GM20000 (cell line): ENCODE measurements at regions not wholly inside any gene's neighbourhood (a gene's known extent, or its start where the extent isn't known, plus 50 kb on each side); places are given as distances from the start of the nearest gene placed in this dataset.

Experiments used
- DNase-seq: peaks from one replicate; pipeline ENCODE4 v3.0.0; 2012; ENCODE audit warnings: low spot score
- TF ChIP-seq, protein P1 (sequence below): IDR thresholded peaks from 2 replicates; pipeline ENCODE4 v1.5.1; 2012; ENCODE audit warnings: mild to moderate bottlenecking, control low read depth; ENCODE audit errors: extremely low read depth, missing control alignments

DNA sequence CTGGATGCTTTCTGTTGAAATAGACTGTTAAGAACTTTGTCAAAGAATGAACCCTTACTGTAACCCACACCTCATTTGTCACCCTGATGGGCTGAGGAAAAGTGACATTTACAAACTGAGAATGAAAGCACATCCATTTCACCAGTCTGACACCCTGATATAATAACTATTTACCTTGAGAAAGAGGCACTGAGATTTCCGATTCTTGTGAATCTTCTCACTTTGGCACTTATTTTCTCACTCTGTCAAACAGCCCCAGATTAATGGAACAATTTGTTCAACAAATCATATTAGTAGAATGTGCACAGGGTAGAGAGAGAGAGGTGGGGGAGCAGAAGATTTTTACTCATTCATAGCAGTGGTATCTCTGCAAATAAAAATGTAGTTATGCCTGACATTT is 606.9 kb downstream of the MCTP2 start:
- TF ChIP-seq, protein P1, sequence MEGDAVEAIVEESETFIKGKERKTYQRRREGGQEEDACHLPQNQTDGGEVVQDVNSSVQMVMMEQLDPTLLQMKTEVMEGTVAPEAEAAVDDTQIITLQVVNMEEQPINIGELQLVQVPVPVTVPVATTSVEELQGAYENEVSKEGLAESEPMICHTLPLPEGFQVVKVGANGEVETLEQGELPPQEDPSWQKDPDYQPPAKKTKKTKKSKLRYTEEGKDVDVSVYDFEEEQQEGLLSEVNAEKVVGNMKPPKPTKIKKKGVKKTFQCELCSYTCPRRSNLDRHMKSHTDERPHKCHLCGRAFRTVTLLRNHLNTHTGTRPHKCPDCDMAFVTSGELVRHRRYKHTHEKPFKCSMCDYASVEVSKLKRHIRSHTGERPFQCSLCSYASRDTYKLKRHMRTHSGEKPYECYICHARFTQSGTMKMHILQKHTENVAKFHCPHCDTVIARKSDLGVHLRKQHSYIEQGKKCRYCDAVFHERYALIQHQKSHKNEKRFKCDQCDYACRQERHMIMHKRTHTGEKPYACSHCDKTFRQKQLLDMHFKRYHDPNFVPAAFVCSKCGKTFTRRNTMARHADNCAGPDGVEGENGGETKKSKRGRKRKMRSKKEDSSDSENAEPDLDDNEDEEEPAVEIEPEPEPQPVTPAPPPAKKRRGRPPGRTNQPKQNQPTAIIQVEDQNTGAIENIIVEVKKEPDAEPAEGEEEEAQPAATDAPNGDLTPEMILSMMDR: no peak
- DNase-seq: no peak

DNA sequence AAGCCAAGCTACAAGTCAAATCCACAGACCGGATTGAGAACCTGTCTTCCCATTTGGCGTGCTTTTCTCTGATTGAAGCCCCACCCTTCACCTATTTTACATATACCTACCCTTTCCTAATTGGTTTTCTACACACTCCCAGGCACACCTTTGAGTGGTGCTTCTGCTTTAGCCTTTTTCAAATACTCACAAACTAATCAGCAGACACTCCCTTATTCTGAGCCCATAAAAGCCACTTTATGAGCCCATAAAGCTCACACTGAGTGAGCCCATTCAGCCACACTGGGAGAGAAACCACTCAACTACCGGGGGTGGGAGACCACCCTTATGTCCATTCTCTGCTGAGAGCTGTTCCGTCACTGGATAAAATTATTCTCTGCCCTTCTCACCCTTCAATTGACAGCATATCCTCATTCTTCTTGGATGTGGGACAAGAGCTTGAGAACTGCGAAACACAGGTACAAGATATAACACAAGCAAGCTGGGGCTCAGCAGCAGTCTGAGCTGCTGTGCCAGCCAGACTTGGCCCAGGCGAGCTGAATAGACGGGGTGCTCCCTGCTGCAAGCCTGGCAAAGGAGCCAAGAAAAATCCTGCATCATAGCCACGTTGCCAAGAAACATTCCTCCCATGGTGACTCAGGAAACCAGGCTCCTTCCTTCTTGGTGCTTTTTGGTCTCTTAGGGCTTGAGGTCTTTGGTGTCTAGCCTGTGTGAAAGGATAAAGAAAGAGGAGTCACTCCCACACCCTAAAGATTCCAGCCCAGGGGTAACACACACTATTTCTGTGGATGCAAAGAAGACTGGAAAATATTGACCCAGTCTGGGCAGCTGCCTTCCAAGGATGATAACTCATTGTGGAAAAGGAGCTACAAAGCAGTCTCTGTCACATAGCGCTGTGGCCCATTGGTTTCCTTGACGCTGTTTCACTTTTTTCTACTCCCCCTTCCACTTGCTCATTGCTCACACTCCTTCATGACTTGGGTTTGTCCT is 609.7 kb downstream of the MCTP2 start:
- no peak for DNase-seq
- TF ChIP-seq, protein P1: no peak

DNA sequence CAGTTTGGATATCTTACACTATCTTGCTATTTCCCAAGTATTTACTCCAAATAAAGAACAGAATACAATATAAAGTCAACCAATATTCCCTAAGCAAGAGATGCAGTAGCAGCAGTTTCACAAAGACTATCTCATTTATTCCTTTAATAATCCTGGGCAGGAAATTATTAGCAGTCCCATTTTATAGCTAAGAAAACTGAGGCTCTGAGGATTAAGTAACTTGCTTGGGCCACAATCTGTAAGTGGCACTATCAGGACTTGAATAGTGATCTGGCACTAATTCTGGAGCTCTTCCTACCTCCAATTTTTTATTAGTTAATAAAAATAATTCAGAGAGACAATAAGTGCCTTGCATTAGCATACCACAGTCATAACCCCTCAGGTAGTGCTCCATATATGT is 611.7 kb downstream of the MCTP2 start:
- TF ChIP-seq, protein P1: no peak
- no peak for DNase-seq

DNA sequence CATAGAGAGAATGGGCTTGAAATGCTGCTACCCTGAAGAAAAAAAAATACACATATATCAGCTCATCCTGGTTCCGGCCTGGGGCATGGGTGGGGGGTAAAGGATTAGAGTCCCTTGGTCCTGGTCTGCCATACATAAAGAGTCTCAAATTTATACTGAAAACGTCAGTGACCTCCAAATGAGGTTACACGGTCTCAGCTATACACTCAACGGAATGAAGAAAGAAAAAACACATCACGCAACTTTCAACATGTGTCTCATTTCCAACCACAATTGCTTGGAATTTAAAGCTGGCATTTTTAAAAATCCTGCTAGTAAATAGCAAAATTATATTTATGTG is 612.8 kb downstream of the MCTP2 start:
- no peak for DNase-seq
- TF ChIP-seq, protein P1: no peak

DNA sequence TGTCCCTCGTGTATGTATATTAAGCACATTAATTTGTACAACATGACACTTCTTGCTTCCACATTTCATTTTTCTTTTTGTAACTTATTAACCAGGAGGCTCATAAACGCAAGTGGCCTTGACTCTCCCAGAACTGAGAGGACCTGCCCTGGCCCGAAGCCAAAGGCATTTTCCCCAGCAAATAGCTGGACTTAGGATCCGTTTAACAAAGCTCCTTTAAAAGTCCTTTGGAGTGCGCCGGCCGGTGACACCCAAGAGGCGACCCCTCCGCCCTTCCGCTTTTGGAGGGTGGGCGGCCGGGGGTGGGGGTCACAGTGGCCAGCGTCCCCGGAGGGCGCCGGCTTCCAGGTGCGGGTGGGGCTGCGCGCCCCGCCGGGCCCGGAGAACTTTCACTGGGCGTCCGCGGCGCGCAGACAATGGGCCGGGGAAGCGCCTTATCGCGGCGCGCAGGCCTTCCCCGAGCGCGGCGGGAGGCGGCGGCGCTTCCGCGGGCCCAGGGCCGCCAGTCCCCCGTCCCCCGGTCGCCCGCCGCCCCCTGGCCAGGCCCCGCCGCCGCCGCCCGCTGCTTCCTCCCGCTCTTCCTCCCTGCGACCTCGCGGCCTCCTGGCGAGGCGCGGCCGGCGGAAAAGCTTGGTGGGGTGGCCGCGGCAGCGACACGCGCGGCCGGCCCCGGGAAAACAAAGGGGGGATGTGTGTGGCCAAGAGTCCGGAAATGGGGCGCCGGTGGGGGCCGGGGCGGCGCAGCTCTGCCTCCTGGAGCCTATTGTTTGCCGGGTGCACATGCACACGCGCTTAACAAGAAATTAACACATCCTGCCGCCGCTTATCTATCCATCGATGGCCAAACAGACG is 613.4 kb downstream of the MCTP2 start:
- DNase-seq: no peak

DNA sequence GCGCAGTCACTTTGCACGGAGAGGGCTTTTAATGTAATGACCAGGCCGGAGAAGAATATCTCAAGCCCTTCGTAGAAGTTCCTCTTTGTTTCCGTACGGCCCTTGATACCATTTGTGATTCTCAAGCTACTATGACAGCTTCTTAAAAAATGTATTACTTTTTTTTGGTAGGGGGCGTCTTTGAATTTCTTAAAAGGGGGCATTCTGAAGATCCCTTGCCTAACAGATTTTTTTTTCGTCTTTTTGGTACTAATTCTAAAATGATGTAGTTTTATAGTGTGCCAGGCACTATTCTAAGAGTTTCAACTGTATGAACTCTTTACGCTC is 614.0 kb downstream of the MCTP2 start:
- TF ChIP-seq, protein P1: no peak
- DNase-seq: no peak

More for the DNA sequence above, 613.4 kb downstream of the MCTP2 start:
- TF ChIP-seq, protein P1: no peak

DNA sequence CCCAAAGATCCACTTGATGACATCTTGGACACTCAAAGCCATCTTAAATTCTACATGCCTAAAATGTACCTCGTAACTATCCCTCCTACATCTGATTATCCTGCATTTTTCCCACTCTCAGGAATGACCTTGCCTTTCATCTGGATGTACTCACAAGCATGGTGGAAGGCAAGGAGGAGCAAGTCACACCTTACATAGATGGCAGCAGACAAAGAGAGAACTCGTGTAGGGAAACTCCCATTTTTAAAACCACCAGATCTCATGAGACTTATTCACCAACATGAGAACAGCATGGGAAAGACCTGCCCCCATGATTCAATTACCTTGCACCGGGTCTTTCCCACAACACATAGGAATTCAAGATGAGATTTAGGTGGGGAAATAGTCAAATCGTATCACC is 616.0 kb downstream of the MCTP2 start:
- TF ChIP-seq, protein P1: no peak
- no peak for DNase-seq
